GM23248 (cell line): ENCODE measurements at regions not wholly inside any gene's neighbourhood (a gene's known extent, or its start where the extent isn't known, plus 50 kb on each side); places are given as distances from the start of the nearest gene placed in this dataset.

Source experiments
- DNase-seq: peaks from one replicate; pipeline ENCODE4 v3.0.0-alpha.2; 2015
- H2AFZ ChIP-seq: fragments of 200-600 bp; sonication (generic); 2 replicates; pipeline ENCODE4 v1.6.1; 2016; ENCODE audit warnings: antibody characterized with exemption
- H3F3A ChIP-seq: fragments of 200-600 bp; sonication (generic); 2 replicates; pipeline ENCODE4 v1.6.1; 2016; ENCODE audit warnings: mild to moderate bottlenecking, antibody characterized with exemption, mixed run types; ENCODE audit not compliant: insufficient read depth
- H3K27ac ChIP-seq: fragments of 200-600 bp; sonication (generic); 2 replicates; pipeline ENCODE4 v1.5.1; 2016; ENCODE audit warnings: mild to moderate bottlenecking
- H3K27me3 ChIP-seq: fragments of 200-600 bp; sonication (generic); replicated peaks from 2 replicates; pipeline ENCODE4 v1.6.1; 2016; ENCODE audit warnings: mild to moderate bottlenecking; ENCODE audit not compliant: insufficient read depth
- H3K36me3 ChIP-seq: fragments of 200-600 bp; sonication (generic); 2 replicates; pipeline ENCODE4 v1.6.1; 2016; ENCODE audit warnings: low read depth, mild to moderate bottlenecking
- H3K4me1 ChIP-seq: fragments of 200-600 bp; sonication (generic); 2 replicates; pipeline ENCODE4 v1.6.1; 2016; ENCODE audit warnings: mild to moderate bottlenecking; ENCODE audit not compliant: insufficient read depth
- H3K4me2 ChIP-seq: fragments of 200-600 bp; sonication (generic); one replicate; pipeline ENCODE4 v1.6.1; 2016; ENCODE audit warnings: mild to moderate bottlenecking; ENCODE audit not compliant: unreplicated experiment
- H3K4me3 ChIP-seq: fragments of 200-600 bp; sonication (generic); 2 replicates; pipeline ENCODE4 v1.5.1; 2016; ENCODE audit warnings: mild to moderate bottlenecking
- H3K79me2 ChIP-seq: fragments of 200-600 bp; sonication (generic); 2 replicates; pipeline ENCODE4 v1.6.1; 2016; ENCODE audit warnings: mild to moderate bottlenecking; ENCODE audit not compliant: insufficient read depth
- H3K9ac ChIP-seq: fragments of 200-600 bp; sonication (generic); 2 replicates; pipeline ENCODE4 v1.6.1; 2016; ENCODE audit warnings: mild to moderate bottlenecking
- H3K9me2 ChIP-seq: fragments of 200-600 bp; sonication (generic); 2 replicates; pipeline ENCODE4 v1.6.1; 2016; ENCODE audit warnings: mixed run types, mild to moderate bottlenecking, moderate library complexity; ENCODE audit not compliant: insufficient read depth
- H3K9me3 ChIP-seq: fragments of 200-600 bp; sonication (generic); one replicate; pipeline ENCODE4 v1.6.1; 2017; ENCODE audit warnings: low read depth
- H4K20me1 ChIP-seq: fragments of 200-600 bp; sonication (generic); 2 replicates; pipeline ENCODE4 v1.6.0; 2016; ENCODE audit not compliant: insufficient read depth
- EZH2 ChIP-seq: fragments of 200-600 bp; sonication (generic); IDR thresholded peaks from 2 replicates; pipeline ENCODE4 v1.6.1; 2018; ENCODE audit warnings: antibody characterized with exemption, mild to moderate bottlenecking; ENCODE audit not compliant: insufficient read depth, poor library complexity, severe bottlenecking
- EZH2phosphoT487 ChIP-seq: fragments of 200-600 bp; sonication (generic); IDR thresholded peaks from 2 replicates; pipeline ENCODE4 v1.6.1; 2018; ENCODE audit warnings: antibody characterized with exemption, moderate library complexity, mild to moderate bottlenecking, low read depth; ENCODE audit not compliant: insufficient read depth
- WGBS, 2 experiments: methylation state at CpG; one replicate each; pipeline ENCODE4 v1.1.6; 2015 to 2017; ENCODE audit warnings: low lambda C conversion rate in 2 of 2, low coverage in 1 of 2; ENCODE audit errors: missing lambda C conversion rate in 2 of 2; 5-methylcytosine and 5-hydroxymethylcytosine counted together
- in situ Hi-C: fragments of 300-500 bp; cut with MboI; formaldehyde crosslinking; loops from 2 replicates; pipeline ENCODE4 v1.15.0; 2020

- Histone ChIP-seq H3K9me2 (no peaks in the 10 kb centered on the region), H3K4me1 (peaks cover 11% of the 10 kb centered on the region; the same call in 1 of the 2 replicates), H3K4me2 (peak overlapping the region; percentile 34), H3K36me3 (no peaks in the 10 kb centered on the region), H4K20me1 (no peaks in the 10 kb centered on the region), H3K9me3 (no peaks in the 10 kb centered on the region), H3K79me2 (no peaks in the 10 kb centered on the region), H2AFZ (no peak overlapping the region), H3K27me3 (no peaks in the 10 kb centered on the region; the same call in 1 of the 2 replicates), H3K4me3 (no peak overlapping the region), H3K9ac (no peak overlapping the region), H3F3A (peaks cover 11% of the 10 kb centered on the region; the same call in 1 of the 2 replicates), H3K27ac (no peak overlapping the region; the same call in 1 of the 2 replicates)
- DNase-seq: peak; percentile 60
- TF ChIP-seq EZH2 (no peak), EZH2phosphoT487 (no peak)
- in situ Hi-C loops: loop anchor here (10.0 kb wide), 1 partner anchor 505 kb away; no protein-coding TSS in a partner anchor
- WGBS, 2 experiments: 38 to 43% methylated on average over 2 of the region's 2 CpGs
These were observed 75.9 kb upstream of the HTR4 start for GRCh38 chr5:148730270-148730669.

DNA sequence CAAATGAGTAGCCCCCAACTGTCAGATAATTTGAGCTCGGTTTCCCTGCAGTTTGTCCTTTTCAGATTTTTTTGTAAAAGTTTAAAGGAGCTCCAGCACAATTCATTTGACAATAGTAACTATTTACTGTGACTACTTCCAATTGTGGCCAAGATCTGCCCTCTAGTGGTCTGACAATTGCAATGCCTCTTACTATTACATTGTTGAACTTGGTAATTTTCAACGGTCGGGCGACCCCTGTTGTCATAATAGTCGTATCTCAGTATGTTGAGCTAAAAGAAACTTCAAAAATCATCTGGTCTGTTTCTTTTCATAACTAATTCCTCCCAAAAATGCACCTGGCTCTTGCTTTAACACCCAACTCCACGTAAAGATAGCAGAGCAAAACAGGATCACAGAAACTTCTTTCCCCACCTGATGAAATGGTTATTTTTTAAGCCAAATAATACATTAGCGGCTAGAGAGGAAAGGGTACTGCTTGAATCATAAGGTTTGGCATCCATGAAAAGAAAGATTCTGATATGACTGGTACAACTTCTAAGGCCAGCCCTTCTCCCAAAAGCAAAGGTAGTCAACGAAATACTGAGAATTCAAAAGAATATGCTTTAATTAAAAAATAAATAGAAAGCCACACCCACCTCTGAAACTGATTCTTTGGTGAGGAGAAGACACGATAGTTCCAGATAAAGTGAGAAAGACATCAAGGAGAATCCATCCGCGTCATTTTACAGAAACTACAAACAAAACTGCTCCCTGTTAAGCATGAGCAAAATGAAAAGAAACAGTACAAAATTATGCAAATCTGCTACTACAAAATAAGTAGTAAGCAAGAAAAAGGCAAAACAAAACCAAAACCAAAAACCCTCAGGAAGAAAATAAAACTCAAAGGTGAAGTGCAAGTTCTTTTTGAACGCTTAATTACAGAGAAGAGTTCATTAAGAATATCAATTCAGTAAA, 76.9 kb upstream of the HTR4 start:
- in situ Hi-C loops: loop anchor here (10.0 kb wide), 1 partner anchor 504 kb away; no protein-coding TSS in a partner anchor
- Histone ChIP-seq H3K36me3 (no peaks in the 10 kb centered on the region), H3K9me3 (no peaks in the 10 kb centered on the region), H3F3A (peaks cover 11% of the 10 kb centered on the region; the same call in 1 of the 2 replicates), H3K9me2 (no peaks in the 10 kb centered on the region), H3K4me2 (peak overlapping the region; percentile 34), H3K27ac (no peak overlapping the region), H3K4me1 (peaks cover 11% of the 10 kb centered on the region; the same call in 1 of the 2 replicates), H3K79me2 (no peaks in the 10 kb centered on the region), H3K4me3 (peak overlapping the region; percentile 29; the same call in 1 of the 2 replicates), H2AFZ (peak overlapping the region; percentile 56), H3K9ac (no peak overlapping the region), H4K20me1 (no peaks in the 10 kb centered on the region), H3K27me3 (no peaks in the 10 kb centered on the region; the same call in 1 of the 2 replicates)
- DNase-seq: peak; percentile 90
- TF ChIP-seq EZH2: no peak
- WGBS, 2 experiments: 21 to 23% methylated on average over 12 of the region's 12 CpGs

DNA sequence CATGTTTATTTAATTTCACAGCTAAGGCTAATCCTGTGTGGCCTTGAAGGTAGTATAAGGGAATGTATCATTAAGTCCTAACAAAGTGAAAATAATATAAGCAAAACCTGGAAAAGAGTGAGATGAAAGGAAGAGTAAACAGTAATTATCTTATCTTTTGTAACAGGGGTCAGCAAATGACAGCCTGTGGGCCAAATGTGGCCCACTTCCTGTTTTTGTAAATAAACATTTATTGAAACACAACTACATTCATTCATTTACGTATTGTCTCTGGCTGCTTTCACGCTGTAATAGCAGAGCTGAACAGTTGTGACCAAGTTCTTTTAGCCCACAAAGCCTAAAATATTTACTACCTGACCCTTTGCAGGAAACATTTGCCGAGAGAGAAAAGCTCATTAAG, 78.4 kb upstream of the HTR4 start:
- Histone ChIP-seq H3K9me2 (no peaks in the 10 kb centered on the region), H3K27ac (no peak overlapping the region), H2AFZ (no peak overlapping the region; the same call in 1 of the 2 replicates), H4K20me1 (no peaks in the 10 kb centered on the region), H3K4me1 (peaks cover 11% of the 10 kb centered on the region; the same call in 1 of the 2 replicates), H3K9ac (no peak overlapping the region), H3K27me3 (no peaks in the 10 kb centered on the region), H3F3A (peaks cover 11% of the 10 kb centered on the region; the same call in 1 of the 2 replicates), H3K36me3 (no peaks in the 10 kb centered on the region), H3K9me3 (no peaks in the 10 kb centered on the region), H3K4me2 (no peak overlapping the region), H3K4me3 (no peak overlapping the region), H3K79me2 (no peaks in the 10 kb centered on the region)
- TF ChIP-seq EZH2phosphoT487: no peak
- TF ChIP-seq EZH2: no peak
- 66 to 68% methylated on average over 3 of the region's 3 CpGs for WGBS, 2 experiments
- DNase-seq: no peak
- in situ Hi-C loops: loop anchor here (10.0 kb wide), 1 partner anchor 502 kb away; no protein-coding TSS in a partner anchor

- DNase-seq: peak; percentile 82
- no peak overlapping the region for H3K4me2 ChIP-seq
- in situ Hi-C loops: loop anchor here (10.0 kb wide), 1 partner anchor 501 kb away; no protein-coding TSS in a partner anchor
- no peaks in the 10 kb centered on the region for H4K20me1 ChIP-seq
- no peaks in the 10 kb centered on the region for H3K36me3 ChIP-seq
- H3K9ac ChIP-seq: no peak overlapping the region
- TF ChIP-seq EZH2 (no peak), EZH2phosphoT487 (no peak)
- 0 out of 2 replicates have a peak, but pooled peaks cover 7% of the 10 kb centered on the region for H3K27me3 ChIP-seq
- peaks cover 11% of the 10 kb centered on the region; the same call in 1 of the 2 replicates for H3K4me1 ChIP-seq
- no peak overlapping the region for H3K4me3 ChIP-seq
- H3K27ac ChIP-seq: no peak overlapping the region
- 35 to 36% methylated on average over 11 of the region's 11 CpGs for WGBS, 2 experiments
- H3F3A ChIP-seq: peaks cover 11% of the 10 kb centered on the region; the same call in 1 of the 2 replicates
- H3K79me2 ChIP-seq: no peaks in the 10 kb centered on the region
- no peak overlapping the region; the same call in 1 of the 2 replicates for H2AFZ ChIP-seq
- no peaks in the 10 kb centered on the region for H3K9me3 ChIP-seq
- no peaks in the 10 kb centered on the region for H3K9me2 ChIP-seq
These were observed 79.5 kb upstream of the HTR4 start for GRCh38 chr5:148733601-148734438.
